GM18498 (cell line): ENCODE measurements at regions not wholly inside any gene's neighbourhood (a gene's known extent, or its start where the extent isn't known, plus 50 kb on each side); places are given as distances from the start of the nearest gene placed in this dataset.
"Not testable (repeated sequence)": the region's sequence is repeated elsewhere in the genome, so short reads cannot be mapped to it uniquely, and the experiment has no call there.

Experiments used
- ATAC-seq: cut with Tn5 transposase; IDR thresholded peaks from one replicate; pipeline ENCODE4 v1.9.1; 2021; ENCODE audit warnings: mild to moderate bottlenecking, moderate library complexity; ENCODE audit not compliant: unreplicated experiment

GRCh38 chr18:995629-996028 lies 91.0 kb downstream of the ADCYAP1 start:
- ATAC-seq, result no peak

- no peak for ATAC-seq
These were observed 92.8 kb downstream of the ADCYAP1 start for GRCh38 chr18:997499-997898.

GRCh38 chr18:998936-999335 lies 94.3 kb downstream of the ADCYAP1 start:
- ATAC-seq, result no peak

GRCh38 chr18:1002653-1003178 lies 98.0 kb downstream of the ADCYAP1 start:
- no peak for ATAC-seq

GRCh38 chr18:1003499-1003898 lies 98.8 kb downstream of the ADCYAP1 start:
- no peak for ATAC-seq

- ATAC-seq, result no peak
These were observed 101.6 kb downstream of the ADCYAP1 start for GRCh38 chr18:1006304-1006703.

- ATAC-seq, result no peak
These were observed 102.3 kb downstream of the ADCYAP1 start for GRCh38 chr18:1006965-1007364.

- no peak for ATAC-seq
These were observed 106.7 kb downstream of the ADCYAP1 start for GRCh38 chr18:1011349-1011748.

GRCh38 chr18:1012775-1013174 lies 108.1 kb downstream of the ADCYAP1 start:
- no peak for ATAC-seq

GRCh38 chr18:1013951-1014350 lies 109.3 kb downstream of the ADCYAP1 start:
- ATAC-seq, result no peak

GRCh38 chr18:1014509-1014908 lies 109.8 kb downstream of the ADCYAP1 start:
- no peak for ATAC-seq

GRCh38 chr18:1014951-1015624 lies 110.4 kb downstream of the ADCYAP1 start:
- no peak for ATAC-seq

GRCh38 chr18:1015777-1016176 lies 111.1 kb downstream of the ADCYAP1 start:
- ATAC-seq, result no peak

GRCh38 chr18:1017227-1018058 lies 112.8 kb downstream of the ADCYAP1 start:
- ATAC-seq, result no peak

- ATAC-seq, result no peak
These were observed 113.6 kb downstream of the ADCYAP1 start for GRCh38 chr18:1018181-1018681.

GRCh38 chr18:1019191-1019590 lies 114.5 kb downstream of the ADCYAP1 start:
- no peak for ATAC-seq

- ATAC-seq, result no peak
These were observed 116.2 kb downstream of the ADCYAP1 start for GRCh38 chr18:1020731-1021344.

GRCh38 chr18:1026930-1027329 lies 122.3 kb downstream of the ADCYAP1 start:
- no peak for ATAC-seq

- not testable (repeated sequence) for ATAC-seq
These were observed 128.4 kb downstream of the ADCYAP1 start for GRCh38 chr18:1033092-1033491.

GRCh38 chr18:1034971-1035370 lies 130.3 kb downstream of the ADCYAP1 start:
- no peak for ATAC-seq

GRCh38 chr18:1036926-1037325 lies 132.3 kb downstream of the ADCYAP1 start:
- no peak for ATAC-seq
